Dedifferentiated amniotic fluid mesenchymal stem cell (primary cell): ENCODE measurements at regions not wholly inside any gene's neighbourhood (a gene's known extent, or its start where the extent isn't known, plus 50 kb on each side); places are given as distances from the start of the nearest gene placed in this dataset.
"Not testable (repeated sequence)": the region's sequence is repeated elsewhere in the genome, so short reads cannot be mapped to it uniquely, and the experiment has no call there.

ENCODE experiments used
- DNase-seq: peaks from one replicate; pipeline ENCODE4 v3.0.0-alpha.2; 2016; ENCODE audit errors: extremely low spot score

GRCh38 chr4:180240670-180241069 is 2002.5 kb upstream of the TENM3 start:
- DNase-seq = no peak

GRCh38 chr4:180253419-180253818 is 1989.8 kb upstream of the TENM3 start:
- DNase-seq = no peak

- no peak for DNase-seq
Observed at GRCh38 chr4:180261346-180261745, 1981.9 kb upstream of the TENM3 start.

GRCh38 chr4:180280076-180280475 is 1963.1 kb upstream of the TENM3 start:
- no peak for DNase-seq

GRCh38 chr4:180280726-180281297 is 1962.4 kb upstream of the TENM3 start:
- DNase-seq = no peak

GRCh38 chr4:180281724-180282123 is 1961.5 kb upstream of the TENM3 start:
- DNase-seq = no peak

- DNase-seq = no peak
Observed at GRCh38 chr4:180284267-180284666, 1958.9 kb upstream of the TENM3 start.

GRCh38 chr4:180285796-180286195 is 1957.4 kb upstream of the TENM3 start:
- no peak for DNase-seq

- no peak for DNase-seq
Observed at GRCh38 chr4:180292339-180292738, 1950.9 kb upstream of the TENM3 start.

GRCh38 chr4:180296036-180296599 is 1947.1 kb upstream of the TENM3 start:
- no peak for DNase-seq

GRCh38 chr4:180304321-180304720 is 1938.9 kb upstream of the TENM3 start:
- no peak for DNase-seq

- no peak for DNase-seq
Observed at GRCh38 chr4:180310616-180311015, 1932.6 kb upstream of the TENM3 start.

GRCh38 chr4:180314972-180315371 is 1928.2 kb upstream of the TENM3 start:
- DNase-seq = no peak

GRCh38 chr4:180330521-180330920 is 1912.7 kb upstream of the TENM3 start:
- DNase-seq = peak; percentile 40

- no peak for DNase-seq
Observed at GRCh38 chr4:180333162-180333561, 1910.0 kb upstream of the TENM3 start.

- DNase-seq = no peak
Observed at GRCh38 chr4:180335566-180335965, 1907.6 kb upstream of the TENM3 start.

GRCh38 chr4:180336494-180337090 is 1906.6 kb upstream of the TENM3 start:
- DNase-seq = no peak

- no peak for DNase-seq
Observed at GRCh38 chr4:180341926-180342325, 1901.3 kb upstream of the TENM3 start.

- peak; percentile 85 for DNase-seq
Observed at GRCh38 chr4:180350901-180351300, 1892.3 kb upstream of the TENM3 start.

- no peak for DNase-seq
Observed at GRCh38 chr4:180356766-180357165, 1886.4 kb upstream of the TENM3 start.

GRCh38 chr4:180360113-180360512 is 1883.1 kb upstream of the TENM3 start:
- DNase-seq = not testable (repeated sequence)

GRCh38 chr4:180363815-180364214 is 1879.4 kb upstream of the TENM3 start:
- DNase-seq = no peak

GRCh38 chr4:180372691-180373090 is 1870.5 kb upstream of the TENM3 start:
- DNase-seq = no peak

GRCh38 chr4:180377741-180378140 is 1865.5 kb upstream of the TENM3 start:
- DNase-seq = peak; percentile 80
